CD4-positive, alpha-beta T cell (primary cell): ENCODE measurements at regions not wholly inside any gene's neighbourhood (a gene's known extent, or its start where the extent isn't known, plus 50 kb on each side); places are given as distances from the start of the nearest gene placed in this dataset.

Experiments used
- ATAC-seq: fragments of 200-7000 bp; cut with Tn5 transposase; one replicate; pipeline ENCODE4 v1.10.0; 2022; ENCODE audit warnings: mild to moderate bottlenecking; ENCODE audit not compliant: poor library complexity
- CTCF ChIA-PET: fragments of 350-600 bp; sonication (Branson Sonifier 250); formaldehyde crosslinking; loops from one replicate; lab custom pipeline; 2021; ENCODE audit warnings: antibody characterized with exemption, inconsistent platforms; lab: Charles Lee
- POLR2A ChIA-PET: fragments of 350-600 bp; sonication (Branson Sonifier 250); formaldehyde crosslinking; loops from one replicate; lab custom pipeline; 2021; ENCODE audit warnings: antibody characterized with exemption, inconsistent platforms; lab: Charles Lee
- DNase-seq, 14 experiments: peaks; one replicate each; pipeline ENCODE4 v3.0.0-alpha.2; 2013 to 2020; ENCODE audit warnings: mixed read lengths in 2 of 14
- H3K27ac ChIP-seq, 2 donors: one replicate each; pipeline versions ENCODE4 v1.5.1 to v1.7.0; 2013; ENCODE audit warnings: low read length in 2 of 2, low read depth in 1 of 2, mild to moderate bottlenecking in 1 of 2
- H3K27me3 ChIP-seq, 2 experiments: 1 replicate in 1 of 2; 2 replicates in 1 of 2; pipeline versions ENCODE4 v1.6.1 to v1.7.0; 2013; ENCODE audit warnings: low read length in 2 of 2, control low read depth in 1 of 2, mild to moderate bottlenecking in 1 of 2, moderate library complexity in 1 of 2; ENCODE audit not compliant: insufficient read depth in 2 of 2, control insufficient read depth in 1 of 2
- H3K36me3 ChIP-seq: one replicate; pipeline ENCODE4 v1.6.1; 2013; ENCODE audit warnings: low read length, control low read depth; ENCODE audit not compliant: insufficient read depth
- H3K4me1 ChIP-seq: one replicate; pipeline ENCODE4 v1.6.1; 2013; ENCODE audit warnings: low read length, control low read depth; ENCODE audit not compliant: insufficient read depth
- H3K4me3 ChIP-seq: one replicate; pipeline ENCODE4 v1.5.1; 2013; ENCODE audit warnings: mild to moderate bottlenecking, low read length, moderate library complexity
- H3K9me3 ChIP-seq, 2 experiments: 1 replicate in 1 of 2; 2 replicates in 1 of 2; pipeline versions ENCODE4 v1.6.1 to v1.7.0; 2013; ENCODE audit warnings: low read length in 2 of 2, mild to moderate bottlenecking in 2 of 2, control low read depth in 1 of 2, moderate library complexity in 1 of 2; ENCODE audit not compliant: control insufficient read depth in 1 of 2, insufficient read depth in 1 of 2
- H3K27ac Mint-ChIP-seq: one replicate; pipeline ENCODE4 v1.8.0; 2020; ENCODE audit warnings: mixed read lengths
- H3K27me3 Mint-ChIP-seq: one replicate; pipeline ENCODE4 v1.8.0; 2021; ENCODE audit warnings: mixed read lengths
- H3K36me3 Mint-ChIP-seq: one replicate; pipeline ENCODE4 v1.8.0; 2021; ENCODE audit warnings: low read depth, mixed read lengths
- H3K4me1 Mint-ChIP-seq: one replicate; pipeline ENCODE4 v1.8.0; 2021; ENCODE audit warnings: low read depth, mixed read lengths
- H3K4me3 Mint-ChIP-seq: one replicate; pipeline ENCODE4 v1.8.0; 2020; ENCODE audit warnings: mild to moderate bottlenecking, mixed read lengths
- H3K9me3 Mint-ChIP-seq: one replicate; pipeline ENCODE4 v1.8.0; 2020; ENCODE audit warnings: mixed read lengths
- intact Hi-C, 2 experiments: fragments of 100-400 bp; cut with DNase I in 1 of 2; cut with micrococcal nuclease in 1 of 2; formaldehyde crosslinking; loops; one replicate each; pipeline versions ENCODE4 v1.15.1 to v1.9.0; 2023 to 2025; cut with DNase I, micrococcal nuclease
- TF ChIP-seq, protein P1 (sequence below): fragments of 200-600 bp; IDR thresholded peaks from one replicate; pipeline ENCODE4 v1.8.0; 2022; ENCODE audit warnings: antibody characterized with exemption, mild to moderate bottlenecking

GRCh38 chr10:109698086-109698485 lies 225.2 kb downstream of the XPNPEP1 start:
- ATAC-seq (no peak), DNase-seq (no peak)
- Mint-ChIP-seq H3K4me1 (no peaks in the 10 kb centered on the region), H3K27ac (no peak overlapping the region), H3K27me3 (peaks cover 12% of the 10 kb centered on the region), H3K4me3 (no peak overlapping the region), H3K9me3 (no peaks in the 10 kb centered on the region), H3K36me3 (no peaks in the 10 kb centered on the region)
- Histone ChIP-seq H3K27me3 (no peaks in the 10 kb centered on the region), H3K36me3 (no peaks in the 10 kb centered on the region), H3K4me1 (no peaks in the 10 kb centered on the region), H3K4me3 (no peak overlapping the region), H3K27ac (no peak overlapping the region), H3K9me3 (no peaks in the 10 kb centered on the region)
- ChIA-PET POLR2A (no interaction called here), CTCF (no interaction called here)
- TF ChIP-seq, protein P1, sequence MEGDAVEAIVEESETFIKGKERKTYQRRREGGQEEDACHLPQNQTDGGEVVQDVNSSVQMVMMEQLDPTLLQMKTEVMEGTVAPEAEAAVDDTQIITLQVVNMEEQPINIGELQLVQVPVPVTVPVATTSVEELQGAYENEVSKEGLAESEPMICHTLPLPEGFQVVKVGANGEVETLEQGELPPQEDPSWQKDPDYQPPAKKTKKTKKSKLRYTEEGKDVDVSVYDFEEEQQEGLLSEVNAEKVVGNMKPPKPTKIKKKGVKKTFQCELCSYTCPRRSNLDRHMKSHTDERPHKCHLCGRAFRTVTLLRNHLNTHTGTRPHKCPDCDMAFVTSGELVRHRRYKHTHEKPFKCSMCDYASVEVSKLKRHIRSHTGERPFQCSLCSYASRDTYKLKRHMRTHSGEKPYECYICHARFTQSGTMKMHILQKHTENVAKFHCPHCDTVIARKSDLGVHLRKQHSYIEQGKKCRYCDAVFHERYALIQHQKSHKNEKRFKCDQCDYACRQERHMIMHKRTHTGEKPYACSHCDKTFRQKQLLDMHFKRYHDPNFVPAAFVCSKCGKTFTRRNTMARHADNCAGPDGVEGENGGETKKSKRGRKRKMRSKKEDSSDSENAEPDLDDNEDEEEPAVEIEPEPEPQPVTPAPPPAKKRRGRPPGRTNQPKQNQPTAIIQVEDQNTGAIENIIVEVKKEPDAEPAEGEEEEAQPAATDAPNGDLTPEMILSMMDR, result no peak
- intact Hi-C loops, result no loop called here

DNA sequence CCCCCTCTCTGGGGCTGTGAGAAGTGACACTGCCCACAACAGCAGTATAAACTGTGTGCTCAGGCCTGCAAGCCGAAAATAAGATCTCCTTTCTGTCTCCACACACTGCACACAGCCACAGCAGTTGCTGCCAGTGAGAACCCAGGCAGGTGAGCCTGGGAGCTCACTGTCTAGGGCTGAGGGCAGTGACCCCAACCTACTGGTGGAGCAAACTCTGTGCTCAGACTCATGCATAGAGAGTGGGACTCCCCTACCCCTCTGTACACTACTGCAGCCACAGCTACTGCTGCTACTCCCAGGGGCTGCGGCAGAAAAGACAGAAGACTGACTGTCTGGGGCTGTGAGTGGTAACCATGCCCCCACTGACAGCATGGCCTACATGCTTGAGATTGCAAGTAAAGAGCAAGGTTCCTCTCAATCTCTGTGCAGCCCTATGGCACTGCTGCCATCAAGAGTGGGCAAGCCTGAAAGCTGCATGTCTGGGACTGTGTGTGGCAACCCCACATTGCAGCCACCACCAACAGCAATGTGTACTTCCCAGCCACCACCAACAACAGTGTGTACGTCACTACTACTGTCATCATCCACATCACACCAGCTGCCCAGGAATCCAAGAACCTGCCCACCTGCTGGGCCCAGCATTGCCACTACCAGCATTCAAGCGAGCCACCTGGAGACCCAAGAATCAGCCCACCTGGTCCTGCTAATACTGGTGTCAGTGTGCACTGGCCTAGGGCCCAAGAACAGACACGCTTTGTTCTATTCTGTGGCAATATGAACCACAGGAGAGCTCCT lies 226.1 kb downstream of the XPNPEP1 start:
- Mint-ChIP-seq H3K4me3 (no peak overlapping the region), H3K27ac (no peak overlapping the region), H3K27me3 (peaks cover 12% of the 10 kb centered on the region), H3K4me1 (no peaks in the 10 kb centered on the region), H3K9me3 (no peaks in the 10 kb centered on the region), H3K36me3 (no peaks in the 10 kb centered on the region)
- POLR2A ChIA-PET, result no interaction called here
- DNase-seq (no peak), ATAC-seq (no peak)
- Histone ChIP-seq H3K9me3 (no peaks in the 10 kb centered on the region), H3K27ac (no peak overlapping the region), H3K27me3 (no peaks in the 10 kb centered on the region), H3K36me3 (no peaks in the 10 kb centered on the region), H3K4me1 (no peaks in the 10 kb centered on the region), H3K4me3 (no peak overlapping the region)
- TF ChIP-seq, protein P1, result no peak
- intact Hi-C loops, result no loop called here
- CTCF ChIA-PET, result no interaction called here

GRCh38 chr10:109696462-109696861 lies 226.8 kb downstream of the XPNPEP1 start:
- CTCF ChIA-PET, result no interaction called here
- Mint-ChIP-seq H3K4me3 (no peak overlapping the region), H3K9me3 (no peaks in the 10 kb centered on the region), H3K36me3 (no peaks in the 10 kb centered on the region), H3K27ac (no peak overlapping the region), H3K4me1 (no peaks in the 10 kb centered on the region), H3K27me3 (peaks cover 12% of the 10 kb centered on the region)
- POLR2A ChIA-PET, result no interaction called here
- Histone ChIP-seq H3K36me3 (no peaks in the 10 kb centered on the region), H3K27me3 (no peaks in the 10 kb centered on the region), H3K27ac (no peak overlapping the region), H3K4me3 (no peak overlapping the region), H3K4me1 (no peaks in the 10 kb centered on the region), H3K9me3 (no peaks in the 10 kb centered on the region)
- intact Hi-C loops, result no loop called here
- ATAC-seq (no peak), DNase-seq (no peak)
- TF ChIP-seq, protein P1, result no peak
